ENCODE measurements at regions not wholly inside any gene's neighbourhood (a gene's known extent, or its start where the extent isn't known, plus 50 kb on each side); places are given as distances from the start of the nearest gene placed in this dataset.
A peak's percentile ranks its signal among the peaks of the same experiment; 100 is the strongest.

- H3K36me3 ChIP-seq (ENCODE audit: control insufficient read depth in 1 of 2, insufficient read depth in 2 of 2, low read depth in 1 of 2, low read length in 2 of 2): no peaks in the 10 kb centered on the region
- 98% methylated on average over 3 of the region's 3 CpGs for WGBS
- H2AFZ ChIP-seq (ENCODE audit: low read depth, low read length): no peak overlapping the region
- no peak overlapping the region for H3K4me2 ChIP-seq (ENCODE audit: low read length, poor library complexity, severe bottlenecking)
- no peak overlapping the region for H4K91ac ChIP-seq (ENCODE audit: low read length)
- no peak overlapping the region for H3K14ac ChIP-seq (ENCODE audit: low read length in 2 of 2)
- H2BK120ac ChIP-seq (ENCODE audit: low read depth, low read length): no peak overlapping the region
- no peak overlapping the region for H3K23ac ChIP-seq (ENCODE audit: low read length in 2 of 2)
- H4K8ac ChIP-seq (ENCODE audit: low read length): no peak overlapping the region
- peaks cover 4% of the 10 kb centered on the region for H3K4me1 ChIP-seq (ENCODE audit: control insufficient read depth, insufficient read depth, low read depth, low read length)
- no peak overlapping the region for H3K4me3 ChIP-seq (ENCODE audit: insufficient read depth in 1 of 2, low read depth in 1 of 2, low read length in 2 of 2)
- no peak overlapping the region for H3K4ac ChIP-seq (ENCODE audit: low read depth in 1 of 2, low read length in 2 of 2)
- no peak overlapping the region for H3K27ac ChIP-seq (ENCODE audit: low read length, poor library complexity, severe bottlenecking)
- no peak overlapping the region for H2BK5ac ChIP-seq (ENCODE audit: low read depth, low read length, poor library complexity, severe bottlenecking)
- no peak for DNase-seq
- peaks cover 0 to 3% of the 10 kb centered on the region in 2 experiments for H3K27me3 ChIP-seq (ENCODE audit: control insufficient read depth in 1 of 2, insufficient read depth in 1 of 2, low read length in 2 of 2)
- no peak overlapping the region for H2BK12ac ChIP-seq (ENCODE audit: low read length in 2 of 2)
- no peak overlapping the region for H3K9ac ChIP-seq (ENCODE audit: low read length)
- H3K18ac ChIP-seq (ENCODE audit: low read depth in 1 of 2, low read length in 2 of 2): no peak overlapping the region
- peaks cover 5% of the 10 kb centered on the region for H3K9me3 ChIP-seq (ENCODE audit: control insufficient read depth, low read length)
- H3K79me1 ChIP-seq (replicated peaks; ENCODE audit: low read length, poor library complexity, severe bottlenecking): no peaks in the 10 kb centered on the region
- no peak overlapping the region for H2BK15ac ChIP-seq (ENCODE audit: low read depth, poor library complexity, severe bottlenecking)
- H2AK5ac ChIP-seq (ENCODE audit: low read length, severe bottlenecking): no peak overlapping the region
These were observed 168.1 kb downstream of the ADAMTS15 start for GRCh38 chr11:130616573-130616972.

GRCh38 chr11:130617001-130617400, 168.6 kb downstream of the ADAMTS15 start:
- Histone ChIP-seq H2BK5ac (ENCODE audit: low read depth, low read length, poor library complexity, severe bottlenecking) (no peak overlapping the region), H3K14ac (ENCODE audit: low read length in 2 of 2) (no peak overlapping the region), H3K4me2 (ENCODE audit: low read length, poor library complexity, severe bottlenecking) (no peak overlapping the region), H3K4me1 (ENCODE audit: control insufficient read depth, insufficient read depth, low read depth, low read length) (peaks cover 2% of the 10 kb centered on the region), H3K4me3 (ENCODE audit: insufficient read depth in 1 of 2, low read depth in 1 of 2, low read length in 2 of 2) (no peak overlapping the region), H2BK12ac (ENCODE audit: low read length in 2 of 2) (no peak overlapping the region), H2BK120ac (ENCODE audit: low read depth, low read length) (no peak overlapping the region), H3K79me1 (replicated peaks; ENCODE audit: low read length, poor library complexity, severe bottlenecking) (no peaks in the 10 kb centered on the region), H3K18ac (ENCODE audit: low read depth in 1 of 2, low read length in 2 of 2) (no peak overlapping the region), H3K27me3 (ENCODE audit: control insufficient read depth in 1 of 2, insufficient read depth in 1 of 2, low read length in 2 of 2) (peaks cover 0 to 3% of the 10 kb centered on the region in 2 experiments), H3K23ac (ENCODE audit: low read length in 2 of 2) (no peak overlapping the region), H2BK15ac (ENCODE audit: low read depth, poor library complexity, severe bottlenecking) (no peak overlapping the region), H4K91ac (ENCODE audit: low read length) (no peak overlapping the region), H3K27ac (ENCODE audit: low read length, poor library complexity, severe bottlenecking) (no peak overlapping the region), H3K36me3 (ENCODE audit: control insufficient read depth in 1 of 2, insufficient read depth in 2 of 2, low read depth in 1 of 2, low read length in 2 of 2) (no peaks in the 10 kb centered on the region), H4K8ac (ENCODE audit: low read length) (no peak overlapping the region), H3K9ac (ENCODE audit: low read length) (no peak overlapping the region), H3K9me3 (ENCODE audit: control insufficient read depth, low read length) (peaks cover 5% of the 10 kb centered on the region), H2AFZ (ENCODE audit: low read depth, low read length) (no peak overlapping the region), H2AK5ac (ENCODE audit: low read length, severe bottlenecking) (no peak overlapping the region), H3K4ac (ENCODE audit: low read depth in 1 of 2, low read length in 2 of 2) (no peak overlapping the region)
- no peak for DNase-seq
- WGBS: 98% methylated on average over 4 of the region's 5 CpGs

- Histone ChIP-seq H2AK5ac (ENCODE audit: low read length, severe bottlenecking) (no peak overlapping the region), H3K4ac (ENCODE audit: low read depth in 1 of 2, low read length in 2 of 2) (no peak overlapping the region), H2BK120ac (ENCODE audit: low read depth, low read length) (no peak overlapping the region), H3K27ac (ENCODE audit: low read length, poor library complexity, severe bottlenecking) (no peak overlapping the region), H3K4me3 (ENCODE audit: insufficient read depth in 1 of 2, low read depth in 1 of 2, low read length in 2 of 2) (no peak overlapping the region), H4K91ac (ENCODE audit: low read length) (no peak overlapping the region), H3K27me3 (ENCODE audit: control insufficient read depth in 1 of 2, insufficient read depth in 1 of 2, low read length in 2 of 2) (peaks cover 0 to 3% of the 10 kb centered on the region in 2 experiments), H3K9ac (ENCODE audit: low read length) (no peak overlapping the region), H3K4me2 (ENCODE audit: low read length, poor library complexity, severe bottlenecking) (no peak overlapping the region), H3K18ac (ENCODE audit: low read depth in 1 of 2, low read length in 2 of 2) (no peak overlapping the region), H3K79me1 (replicated peaks; ENCODE audit: low read length, poor library complexity, severe bottlenecking) (no peaks in the 10 kb centered on the region), H4K8ac (ENCODE audit: low read length) (no peak overlapping the region), H2BK12ac (ENCODE audit: low read length in 2 of 2) (no peak overlapping the region), H3K9me3 (ENCODE audit: control insufficient read depth, low read length) (peaks cover 5% of the 10 kb centered on the region), H3K14ac (ENCODE audit: low read length in 2 of 2) (no peak overlapping the region), H3K36me3 (ENCODE audit: control insufficient read depth in 1 of 2, insufficient read depth in 2 of 2, low read depth in 1 of 2, low read length in 2 of 2) (no peaks in the 10 kb centered on the region), H2BK15ac (ENCODE audit: low read depth, poor library complexity, severe bottlenecking) (no peak overlapping the region), H3K23ac (ENCODE audit: low read length in 2 of 2) (no peak overlapping the region), H2AFZ (ENCODE audit: low read depth, low read length) (no peak overlapping the region), H2BK5ac (ENCODE audit: low read depth, low read length, poor library complexity, severe bottlenecking) (no peak overlapping the region), H3K4me1 (ENCODE audit: control insufficient read depth, insufficient read depth, low read depth, low read length) (no peaks in the 10 kb centered on the region)
- no peak for DNase-seq
- WGBS: 96% methylated on average over 4 of the region's 4 CpGs
These were observed 172.1 kb downstream of the ADAMTS15 start for GRCh38 chr11:130620548-130620947.

- no peak overlapping the region for H3K27ac ChIP-seq (ENCODE audit: low read length, poor library complexity, severe bottlenecking)
These were observed 173.7 kb downstream of the ADAMTS15 start for GRCh38 chr11:130622141-130622542.

More at GRCh38 chr11:130622141-130622542, 173.7 kb downstream of the ADAMTS15 start:
- H3K4me3 ChIP-seq (ENCODE audit: insufficient read depth in 1 of 2, low read depth in 1 of 2, low read length in 2 of 2): no peak overlapping the region
- H4K8ac ChIP-seq (ENCODE audit: low read length): no peak overlapping the region
- no peaks in the 10 kb centered on the region for H3K4me1 ChIP-seq (ENCODE audit: control insufficient read depth, insufficient read depth, low read depth, low read length)
- H3K9ac ChIP-seq (ENCODE audit: low read length): no peak overlapping the region
- H3K36me3 ChIP-seq (ENCODE audit: control insufficient read depth in 1 of 2, insufficient read depth in 2 of 2, low read depth in 1 of 2, low read length in 2 of 2): no peaks in the 10 kb centered on the region
- H2BK12ac ChIP-seq (ENCODE audit: low read length in 2 of 2): no peak overlapping the region
- no peak overlapping the region for H2BK15ac ChIP-seq (ENCODE audit: low read depth, poor library complexity, severe bottlenecking)
- H3K23ac ChIP-seq (ENCODE audit: low read length in 2 of 2): no peak overlapping the region
- no peak overlapping the region for H3K4me2 ChIP-seq (ENCODE audit: low read length, poor library complexity, severe bottlenecking)
- H2AFZ ChIP-seq (ENCODE audit: low read depth, low read length): no peak overlapping the region
- no peak overlapping the region for H2AK5ac ChIP-seq (ENCODE audit: low read length, severe bottlenecking)
- DNase-seq: peak; percentile 56
- peaks cover 5% of the 10 kb centered on the region for H3K9me3 ChIP-seq (ENCODE audit: control insufficient read depth, low read length)
- H2BK5ac ChIP-seq (ENCODE audit: low read depth, low read length, poor library complexity, severe bottlenecking): no peak overlapping the region
- 27% methylated on average over 5 of the region's 5 CpGs for WGBS
- no peak overlapping the region for H2BK120ac ChIP-seq (ENCODE audit: low read depth, low read length)
- H3K79me1 ChIP-seq (replicated peaks; ENCODE audit: low read length, poor library complexity, severe bottlenecking): no peaks in the 10 kb centered on the region
- no peaks in the 10 kb centered on the region for H3K27me3 ChIP-seq (ENCODE audit: control insufficient read depth in 1 of 2, insufficient read depth in 1 of 2, low read length in 2 of 2)
- H3K18ac ChIP-seq (ENCODE audit: low read depth in 1 of 2, low read length in 2 of 2): no peak overlapping the region
- no peak overlapping the region for H3K14ac ChIP-seq (ENCODE audit: low read length in 2 of 2)
- no peak overlapping the region for H4K91ac ChIP-seq (ENCODE audit: low read length)
- H3K4ac ChIP-seq (ENCODE audit: low read depth in 1 of 2, low read length in 2 of 2): no peak overlapping the region
